ENCODE measurements at regions not wholly inside any gene's neighbourhood (a gene's known extent, or its start where the extent isn't known, plus 50 kb on each side); places are given as distances from the start of the nearest gene placed in this dataset.
"Not testable (repeated sequence)": the region's sequence is repeated elsewhere in the genome, so short reads cannot be mapped to it uniquely, and the experiment has no call there.

- DNase-seq = peak; percentile 60
Observed at GRCh38 chr15:69685512-69686452, 233.2 kb downstream of the RPLP1 start.

- DNase-seq = no peak
Observed at GRCh38 chr15:69686626-69687025, 234.0 kb downstream of the RPLP1 start.

GRCh38 chr15:69689133-69689532, 236.5 kb downstream of the RPLP1 start:
- DNase-seq = no peak

DNA sequence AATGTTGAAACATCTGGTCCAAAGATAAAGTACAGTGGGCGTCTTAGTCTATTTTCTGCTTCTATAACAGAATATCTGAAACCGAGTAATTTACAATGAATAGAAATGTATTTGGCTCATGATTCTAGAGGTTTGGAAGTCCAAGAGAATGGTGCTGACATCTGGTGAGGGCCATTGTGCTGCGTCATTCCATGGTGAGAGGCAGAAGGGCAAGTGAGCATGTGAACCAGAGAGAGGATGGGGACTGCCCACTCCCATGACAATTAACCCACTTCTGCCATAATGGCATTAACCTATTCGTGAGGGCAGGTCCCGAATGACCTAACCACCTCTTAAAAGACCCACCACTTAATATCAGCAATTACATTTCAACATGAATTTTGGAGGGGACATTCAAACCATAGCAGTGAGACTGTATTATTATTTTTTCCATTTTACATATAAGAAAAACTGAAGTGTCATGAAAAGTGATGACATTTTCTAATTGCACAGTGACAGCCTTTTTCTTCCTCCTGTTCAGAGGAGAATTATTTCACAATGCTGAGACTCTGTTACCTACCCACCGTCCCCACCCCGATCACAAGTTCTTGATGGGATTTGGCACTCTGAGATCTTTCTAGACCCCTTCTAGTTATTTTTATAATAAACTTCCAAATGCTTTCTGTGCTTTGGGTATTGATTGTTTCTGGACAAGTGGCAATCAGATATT, 238.8 kb downstream of the RPLP1 start:
- no peak for DNase-seq

DNA sequence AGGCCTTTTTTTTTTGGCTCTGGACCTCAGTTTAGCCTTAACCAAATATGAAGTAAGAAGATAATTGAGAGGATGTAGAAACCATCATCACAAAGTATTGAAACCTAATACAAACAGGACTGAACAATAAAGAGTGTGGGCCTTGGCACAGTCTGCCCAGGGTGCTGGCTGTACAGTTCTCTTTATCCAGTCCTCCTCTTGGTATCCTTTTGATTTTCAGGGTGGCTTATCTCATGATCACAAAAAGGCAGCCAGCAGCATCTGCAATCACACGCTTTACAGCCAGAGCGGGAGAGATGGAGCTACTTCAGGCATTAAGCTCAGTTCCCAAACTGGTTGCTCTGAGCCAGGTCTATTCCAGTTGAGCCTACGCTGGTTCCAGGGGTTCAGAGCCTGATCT, 239.7 kb downstream of the RPLP1 start:
- DNase-seq = no peak

GRCh38 chr15:69693059-69693458, 240.4 kb downstream of the RPLP1 start:
- DNase-seq = no peak

GRCh38 chr15:69696946-69697345, 244.3 kb downstream of the RPLP1 start:
- no peak for DNase-seq

DNA sequence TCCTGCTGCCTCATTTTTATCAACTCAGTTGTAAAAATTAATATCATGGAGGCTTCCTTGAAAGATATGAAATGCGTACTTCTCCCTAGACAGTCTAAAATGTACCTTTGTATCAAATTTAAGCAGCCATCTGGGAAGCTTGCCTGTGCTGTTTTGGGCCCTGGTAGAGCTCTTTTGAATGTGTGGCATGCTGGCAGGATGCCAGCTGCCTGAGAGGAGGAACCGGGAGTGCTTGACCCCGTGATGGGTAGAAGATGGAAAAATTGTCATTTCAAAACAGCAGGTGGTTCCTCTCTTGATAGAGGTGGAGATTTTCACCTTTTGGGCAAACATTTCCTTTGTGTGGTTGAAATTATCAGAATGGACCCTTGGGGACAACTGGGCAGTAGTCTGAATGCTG, 245.3 kb downstream of the RPLP1 start:
- peak; percentile 86 for DNase-seq

DNA sequence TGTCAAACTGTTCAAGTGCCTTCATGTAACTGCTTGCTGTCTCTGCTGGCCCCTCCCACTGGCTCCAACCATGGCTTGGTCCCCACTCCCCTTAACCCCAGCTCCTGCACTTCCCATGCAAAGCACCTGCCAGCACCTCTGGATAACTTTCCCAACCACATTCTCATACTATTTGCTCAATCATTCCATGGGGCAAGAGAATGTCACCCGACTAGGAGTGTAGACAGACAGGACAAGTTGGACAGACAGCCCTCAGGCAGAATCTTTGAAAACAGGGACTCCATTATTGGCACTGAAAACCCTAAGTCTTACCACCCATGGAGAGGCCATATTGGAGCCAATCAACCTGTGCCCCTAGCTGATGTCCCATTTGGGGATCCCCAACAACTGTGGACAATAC, 246.5 kb downstream of the RPLP1 start:
- no peak for DNase-seq

GRCh38 chr15:69700380-69700779, 247.8 kb downstream of the RPLP1 start:
- no peak for DNase-seq

- DNase-seq = peak; percentile 3
Observed at GRCh38 chr15:69701198-69701597, 248.6 kb downstream of the RPLP1 start.

DNA sequence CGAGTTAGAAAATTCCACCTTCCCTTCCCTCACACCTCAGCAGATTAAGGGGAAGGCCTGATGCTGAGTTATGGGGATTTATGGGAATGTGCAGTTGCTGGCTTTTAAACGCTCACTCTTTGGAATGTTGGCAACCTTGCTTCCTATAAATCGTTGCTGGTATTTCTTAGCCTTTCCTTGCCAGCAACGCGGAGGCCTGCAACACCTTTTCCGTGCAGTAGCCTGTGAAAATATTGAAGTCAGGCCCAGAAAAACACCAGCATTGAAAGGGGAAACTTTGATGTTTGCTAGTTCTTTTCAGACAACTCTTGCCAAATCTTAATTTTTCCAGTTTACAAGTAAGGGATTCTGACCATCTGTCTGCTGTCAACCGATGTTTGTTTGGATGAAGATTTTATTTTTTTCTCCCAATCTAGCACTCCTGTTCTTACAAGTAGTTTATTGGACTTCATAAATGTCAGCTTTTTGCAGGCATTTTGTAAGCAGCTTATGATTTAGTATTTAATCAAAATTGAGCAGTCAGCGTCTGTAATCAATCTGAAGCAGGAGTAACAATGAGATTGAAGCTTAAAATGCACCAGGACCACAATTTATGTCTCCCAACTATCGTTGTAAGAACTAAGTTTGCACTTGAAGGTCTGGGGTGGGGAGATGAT, 251.0 kb downstream of the RPLP1 start:
- peak; percentile 27 for DNase-seq

DNA sequence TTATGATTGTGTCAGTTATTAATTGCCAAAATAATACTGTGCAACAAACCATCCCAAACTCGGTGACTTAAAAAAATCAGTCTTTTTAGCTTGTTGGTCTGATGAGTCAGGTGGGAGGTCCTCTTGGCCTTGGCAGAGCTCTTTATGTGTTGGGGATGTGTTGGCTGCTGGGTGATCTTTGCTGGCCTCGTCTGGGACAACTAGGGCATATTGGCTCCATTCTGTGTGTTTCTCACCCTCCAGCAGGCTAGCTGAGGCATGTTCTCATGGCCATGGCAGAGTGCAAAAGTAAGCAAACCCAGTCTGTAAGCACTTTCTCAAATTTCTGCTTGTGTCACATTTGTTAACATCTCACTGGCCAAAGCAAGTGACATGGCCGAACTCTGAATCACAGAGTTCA, 251.6 kb downstream of the RPLP1 start:
- peak; percentile 58 for DNase-seq

- DNase-seq = no peak
Observed at GRCh38 chr15:69704700-69705099, 252.1 kb downstream of the RPLP1 start.

DNA sequence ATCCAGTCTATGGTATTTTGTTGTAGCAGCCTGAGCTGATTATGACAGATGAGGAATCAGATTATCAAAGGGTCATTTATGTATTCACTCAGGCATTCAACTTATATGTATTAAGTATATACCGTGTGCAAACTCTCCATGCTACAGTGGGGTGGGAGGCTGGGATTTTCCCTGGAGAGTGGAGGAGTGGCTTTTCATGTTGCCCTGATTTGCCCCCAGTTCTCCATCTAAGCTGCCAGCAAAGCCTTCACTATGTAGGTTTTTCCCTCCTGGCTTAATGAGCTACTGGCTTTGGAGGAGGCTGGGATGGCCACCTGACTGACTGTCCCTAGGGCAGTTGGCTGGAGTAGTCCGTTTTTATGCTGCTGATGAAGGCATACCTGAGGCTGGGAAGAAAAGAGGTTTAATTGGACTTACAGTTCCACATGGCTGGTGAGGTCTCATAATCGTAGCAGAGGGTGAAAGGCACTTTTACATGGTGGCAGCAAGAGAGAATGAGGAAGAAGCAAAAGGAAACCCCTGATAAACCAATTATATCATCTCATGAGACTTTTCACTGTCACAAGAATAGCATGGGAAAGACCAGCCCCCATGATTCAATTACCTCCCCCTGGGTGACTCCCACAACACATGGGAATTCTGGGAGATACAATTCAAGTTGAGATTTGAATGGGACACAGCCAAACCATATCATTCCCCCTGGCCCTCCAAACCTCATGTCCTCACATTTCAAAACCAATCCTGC, 253.9 kb downstream of the RPLP1 start:
- DNase-seq = no peak

DNA sequence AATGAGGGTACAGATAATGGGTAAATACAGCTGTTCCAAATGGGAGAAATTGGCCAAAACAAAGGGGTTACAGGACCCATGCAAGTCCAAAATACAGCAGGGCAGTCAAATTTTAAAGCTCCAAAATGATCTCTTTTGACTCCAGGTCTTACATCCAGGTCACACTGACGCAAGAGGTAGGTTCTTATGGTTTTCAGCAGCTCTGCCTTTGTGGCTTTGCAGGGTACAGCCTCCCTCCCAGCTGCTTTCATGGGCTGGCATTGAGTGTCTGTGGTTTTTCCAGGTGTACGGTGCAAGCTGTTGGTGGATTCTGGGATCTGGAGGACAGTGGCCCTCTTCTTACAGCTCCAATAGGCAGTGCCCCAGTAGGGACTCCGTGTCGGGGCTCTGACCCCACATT, 254.6 kb downstream of the RPLP1 start:
- DNase-seq = not testable (repeated sequence)

DNA sequence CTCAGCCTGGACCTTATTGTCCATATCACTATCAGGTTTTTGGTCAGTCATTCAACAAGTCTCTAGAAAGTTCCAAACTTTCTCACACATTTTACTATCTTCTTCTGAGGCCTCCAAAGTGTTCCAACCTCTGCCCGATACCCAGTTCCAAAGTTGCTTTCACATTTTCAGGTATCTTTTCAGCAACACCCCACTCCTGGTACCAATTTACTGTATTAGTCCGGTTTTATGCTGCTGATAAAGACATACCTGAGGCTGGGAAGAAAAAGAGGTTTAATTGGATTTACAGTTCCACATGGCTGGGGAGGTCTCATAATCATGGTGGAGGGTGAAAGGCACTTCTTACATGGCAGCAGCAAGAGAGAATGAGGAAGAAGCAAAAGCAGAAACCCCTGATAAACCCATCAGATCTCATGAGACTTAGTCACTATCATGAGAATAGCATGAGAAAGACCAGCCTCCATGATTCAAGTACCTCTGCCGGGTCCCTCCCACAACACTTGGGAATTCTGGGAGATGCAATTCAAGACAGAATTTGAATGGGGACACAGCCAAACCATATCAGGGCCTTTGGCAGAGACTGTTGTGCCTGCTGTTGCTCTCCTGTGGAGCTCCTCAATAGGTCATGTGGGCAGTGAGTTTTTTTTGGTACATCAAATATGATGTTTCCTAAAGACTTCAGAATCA, 256.0 kb downstream of the RPLP1 start:
- not testable (repeated sequence) for DNase-seq

- no peak for DNase-seq
Observed at GRCh38 chr15:69712991-69713390, 260.4 kb downstream of the RPLP1 start.

- no peak for DNase-seq
Observed at GRCh38 chr15:69713726-69714559, 261.3 kb downstream of the RPLP1 start.

DNA sequence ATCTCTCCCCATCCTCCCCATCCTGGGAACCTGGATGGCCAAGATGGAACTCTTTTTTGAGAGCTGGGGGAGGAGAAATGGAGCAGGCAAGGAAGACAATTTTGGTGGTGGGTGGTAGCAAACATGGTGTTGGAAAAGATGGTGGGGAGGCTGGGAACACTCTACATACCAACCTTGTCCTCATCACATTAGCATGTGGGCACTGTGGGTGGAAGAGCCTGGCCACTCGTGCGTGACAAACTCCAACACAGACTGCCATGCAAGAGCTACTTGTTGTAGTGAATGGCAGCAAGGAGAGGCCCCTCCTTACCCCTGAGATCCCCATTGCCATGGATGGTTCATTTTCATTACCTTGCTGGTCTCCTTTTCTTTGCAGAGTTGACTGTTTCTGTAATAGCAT, 262.6 kb downstream of the RPLP1 start:
- DNase-seq = no peak

GRCh38 chr15:69718436-69718835, 265.8 kb downstream of the RPLP1 start:
- no peak for DNase-seq
